Breast epithelium (tissue), 4 donors: ENCODE measurements at regions not wholly inside any gene's neighbourhood (a gene's known extent, or its start where the extent isn't known, plus 50 kb on each side); places are given as distances from the start of the nearest gene placed in this dataset.

Source experiments
- DNase-seq, 2 donors: peaks; one replicate each; pipeline ENCODE4 v3.0.0-alpha.2; 2019; ENCODE audit warnings: low spot score in 2 of 2
- H3K27ac ChIP-seq, 2 donors: fragments of 200-600 bp; sonication (generic) in 1 of 2; one replicate each; pipeline ENCODE4 v1.5.1; 2016 to 2019; ENCODE audit warnings: mild to moderate bottlenecking in 1 of 2
- H3K27me3 ChIP-seq, 2 donors: fragments of 200-600 bp; sonication (generic) in 1 of 2; one replicate each; pipeline versions ENCODE4 v1.5.1 to v1.6.0; 2017 to 2019; ENCODE audit warnings: control low read depth in 1 of 2, mild to moderate bottlenecking in 1 of 2
- H3K36me3 ChIP-seq: fragments of 200-600 bp; one replicate; pipeline ENCODE4 v1.5.1; 2019
- H3K4me1 ChIP-seq, 2 donors: fragments of 200-600 bp; sonication (generic); one replicate each; pipeline ENCODE4 v1.5.1; 2016 to 2019; ENCODE audit warnings: control low read depth in 1 of 2
- H3K4me3 ChIP-seq, 3 donors: fragments of 200-600 bp; sonication (generic); 1 replicate in 2 of 3; 2 replicates in 1 of 3; pipeline ENCODE4 v1.5.1; 2016 to 2019; ENCODE audit warnings: mild to moderate bottlenecking in 3 of 3, moderate library complexity in 2 of 3
- H3K9me3 ChIP-seq, 2 donors: fragments of 200-600 bp; sonication (generic) in 1 of 2; one replicate each; pipeline ENCODE4 v1.5.1; 2016 to 2019; ENCODE audit warnings: control low read depth in 1 of 2
- POLR2A ChIP-seq: fragments of 450-650 bp; IDR thresholded peaks from one replicate; pipeline ENCODE4 v1.6.1; 2016; ENCODE audit warnings: antibody characterized with exemption, mild to moderate bottlenecking, moderate library complexity
- POLR2AphosphoS5 ChIP-seq, 3 donors: sonication (generic); formaldehyde crosslinking; IDR thresholded peaks; one replicate each; pipeline ENCODE4 v1.6.1; 2017; ENCODE audit warnings: antibody characterized with exemption in 3 of 3
- intact Hi-C: fragments of 100-400 bp; cut with DNase I; formaldehyde crosslinking; loops from one replicate; pipeline ENCODE4 v1.15.1; 2023; ENCODE audit warnings: low total_unique reads
- TF ChIP-seq, protein P1 (sequence below), 3 donors: fragments of 450-650 bp; IDR thresholded peaks; one replicate each; pipeline ENCODE4 v1.5.1; 2016 to 2017; ENCODE audit warnings: antibody characterized with exemption in 3 of 3, mild to moderate bottlenecking in 3 of 3, moderate library complexity in 3 of 3

DNA sequence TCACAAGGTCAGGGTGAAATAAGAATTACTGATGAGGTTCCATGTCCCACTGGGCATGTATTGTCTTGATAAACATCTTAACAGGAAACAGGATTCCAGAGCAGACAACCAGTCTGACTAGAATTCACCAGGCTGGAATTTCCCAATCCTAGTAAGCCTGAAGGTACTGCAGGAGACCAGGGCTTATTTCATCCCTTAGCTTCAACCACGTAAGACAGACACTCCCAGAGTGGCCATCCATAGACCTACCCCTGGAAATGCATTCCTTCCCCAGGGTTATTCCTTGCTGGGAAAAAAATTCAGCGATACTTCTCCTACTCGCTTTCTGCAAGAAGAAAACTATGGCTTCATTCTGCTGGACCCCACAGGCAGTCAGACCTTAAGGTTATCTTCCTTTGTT lies 785.4 kb downstream of the NR2F1-AS1 start:
- H3K4me3 ChIP-seq: no peak overlapping the region
- H3K36me3 ChIP-seq: no peaks in the 10 kb centered on the region
- peaks cover 0 to 7% of the 10 kb centered on the region in 2 donors for H3K9me3 ChIP-seq
- DNase-seq: no peak
- intact Hi-C loops: no loop called here
- H3K27me3 ChIP-seq: no peaks in the 10 kb centered on the region
- no peak overlapping the region for H3K27ac ChIP-seq
- TF ChIP-seq, protein P1, sequence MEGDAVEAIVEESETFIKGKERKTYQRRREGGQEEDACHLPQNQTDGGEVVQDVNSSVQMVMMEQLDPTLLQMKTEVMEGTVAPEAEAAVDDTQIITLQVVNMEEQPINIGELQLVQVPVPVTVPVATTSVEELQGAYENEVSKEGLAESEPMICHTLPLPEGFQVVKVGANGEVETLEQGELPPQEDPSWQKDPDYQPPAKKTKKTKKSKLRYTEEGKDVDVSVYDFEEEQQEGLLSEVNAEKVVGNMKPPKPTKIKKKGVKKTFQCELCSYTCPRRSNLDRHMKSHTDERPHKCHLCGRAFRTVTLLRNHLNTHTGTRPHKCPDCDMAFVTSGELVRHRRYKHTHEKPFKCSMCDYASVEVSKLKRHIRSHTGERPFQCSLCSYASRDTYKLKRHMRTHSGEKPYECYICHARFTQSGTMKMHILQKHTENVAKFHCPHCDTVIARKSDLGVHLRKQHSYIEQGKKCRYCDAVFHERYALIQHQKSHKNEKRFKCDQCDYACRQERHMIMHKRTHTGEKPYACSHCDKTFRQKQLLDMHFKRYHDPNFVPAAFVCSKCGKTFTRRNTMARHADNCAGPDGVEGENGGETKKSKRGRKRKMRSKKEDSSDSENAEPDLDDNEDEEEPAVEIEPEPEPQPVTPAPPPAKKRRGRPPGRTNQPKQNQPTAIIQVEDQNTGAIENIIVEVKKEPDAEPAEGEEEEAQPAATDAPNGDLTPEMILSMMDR (IDR thresholded peaks at IDR 0.05): no peak
- TF ChIP-seq POLR2A (no peak), POLR2AphosphoS5 (IDR thresholded peaks at IDR 0.05) (no peak)
- H3K4me1 ChIP-seq: no peaks in the 10 kb centered on the region

DNA sequence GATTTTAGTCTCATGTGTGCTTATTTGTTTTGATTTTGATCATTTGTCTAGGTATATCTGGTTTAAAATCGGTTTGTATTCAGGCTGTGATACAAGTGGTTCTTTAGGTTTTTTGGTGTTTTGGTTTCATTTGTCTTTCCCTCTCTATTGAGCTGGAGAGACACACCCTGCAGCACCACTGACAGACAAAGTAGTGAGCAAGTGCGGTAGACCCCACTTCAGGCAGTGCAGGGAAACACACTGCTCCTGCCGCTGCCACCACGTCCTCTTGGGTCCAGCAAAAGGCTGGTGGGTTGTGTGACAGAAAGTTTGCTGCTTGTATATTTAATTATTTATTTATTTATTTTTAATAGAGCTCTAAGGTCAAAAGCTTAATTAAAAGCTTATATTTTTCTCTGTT lies 801.0 kb downstream of the NR2F1-AS1 start:
- Histone ChIP-seq H3K27ac (no peak overlapping the region), H3K27me3 (no peaks in the 10 kb centered on the region), H3K9me3 (no peaks in the 10 kb centered on the region), H3K4me1 (no peaks in the 10 kb centered on the region), H3K36me3 (no peaks in the 10 kb centered on the region), H3K4me3 (no peak overlapping the region)
- TF ChIP-seq POLR2AphosphoS5 (IDR thresholded peaks at IDR 0.05): no peak
- TF ChIP-seq, protein P1 (IDR thresholded peaks at IDR 0.05): no peak
- no peak for TF ChIP-seq POLR2A
- intact Hi-C loops: no loop called here
- DNase-seq: no peak

DNA sequence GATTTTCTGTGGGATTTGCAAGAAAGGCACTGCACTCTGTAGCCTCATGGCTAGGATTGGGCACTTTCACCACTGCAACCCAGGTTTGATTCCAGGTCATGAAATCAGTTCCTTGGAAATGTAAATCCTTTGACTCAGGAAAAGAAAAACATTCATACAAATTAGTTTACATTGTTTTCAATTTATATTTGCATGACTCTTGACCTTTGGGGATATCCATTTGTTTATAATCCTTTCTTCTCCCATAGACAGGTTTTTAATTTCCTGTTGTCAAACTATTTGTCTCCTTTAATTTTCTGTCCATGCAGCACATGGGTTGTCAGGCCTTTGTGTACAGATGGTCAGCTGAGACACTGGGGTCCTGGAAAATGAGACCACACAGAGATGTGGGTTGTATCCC lies 801.5 kb downstream of the NR2F1-AS1 start:
- H3K4me1 ChIP-seq: no peaks in the 10 kb centered on the region
- H3K27me3 ChIP-seq: no peaks in the 10 kb centered on the region
- no peaks in the 10 kb centered on the region for H3K9me3 ChIP-seq
- H3K36me3 ChIP-seq: no peaks in the 10 kb centered on the region
- intact Hi-C loops: no loop called here
- no peak for DNase-seq
- no peak for TF ChIP-seq POLR2AphosphoS5 (IDR thresholded peaks at IDR 0.05)
- TF ChIP-seq POLR2A: no peak
- TF ChIP-seq, protein P1 (IDR thresholded peaks at IDR 0.05): no peak
- no peak overlapping the region for H3K4me3 ChIP-seq
- no peak overlapping the region for H3K27ac ChIP-seq

DNA sequence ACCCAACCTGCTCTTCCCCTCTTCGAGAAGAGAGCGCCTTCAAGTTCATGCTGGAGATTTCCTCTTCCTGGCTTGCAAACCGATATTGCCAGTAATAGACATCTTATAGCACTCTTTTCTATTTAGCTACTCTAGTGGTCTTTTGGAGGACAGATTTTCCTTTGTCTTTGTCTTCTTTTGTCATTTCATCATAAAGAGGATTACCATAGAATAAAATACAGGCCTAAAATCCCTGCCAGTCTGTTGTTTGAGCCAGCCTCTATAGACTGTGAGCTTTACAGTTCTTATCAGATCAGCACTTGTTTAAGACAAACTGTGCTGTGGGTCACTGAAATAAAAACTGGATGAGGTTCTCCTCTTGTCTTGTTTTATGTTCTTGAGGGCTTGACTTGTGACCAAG lies 802.8 kb downstream of the NR2F1-AS1 start:
- DNase-seq: no peak
- no peak overlapping the region for H3K27ac ChIP-seq
- H3K9me3 ChIP-seq: no peaks in the 10 kb centered on the region
- no peak overlapping the region for H3K4me3 ChIP-seq
- no peaks in the 10 kb centered on the region for H3K27me3 ChIP-seq
- no peaks in the 10 kb centered on the region for H3K4me1 ChIP-seq
- TF ChIP-seq, protein P1 (IDR thresholded peaks at IDR 0.05): no peak
- TF ChIP-seq POLR2AphosphoS5 (IDR thresholded peaks at IDR 0.05): no peak
- no peak for TF ChIP-seq POLR2A
- H3K36me3 ChIP-seq: no peaks in the 10 kb centered on the region
- intact Hi-C loops: no loop called here

DNA sequence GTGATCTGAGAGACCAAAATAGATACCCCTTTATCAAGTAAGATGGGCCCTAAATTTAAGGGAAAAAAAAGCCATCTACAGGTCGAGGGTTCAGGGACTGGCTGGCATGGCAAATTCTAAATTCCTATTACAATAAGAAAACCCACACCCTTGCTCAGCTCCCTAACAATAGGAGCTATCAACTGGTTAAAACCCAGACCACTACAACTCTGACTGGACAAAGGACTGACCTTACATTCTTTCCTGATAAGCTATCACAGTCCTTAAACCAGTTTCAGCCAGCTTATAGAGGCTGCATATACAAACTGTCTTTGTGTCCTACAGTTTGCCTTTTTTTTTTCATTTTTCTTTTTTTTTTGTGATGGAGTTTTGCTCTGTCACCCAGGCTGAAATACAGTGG lies 803.6 kb downstream of the NR2F1-AS1 start:
- Histone ChIP-seq H3K36me3 (no peaks in the 10 kb centered on the region), H3K4me3 (no peak overlapping the region), H3K27ac (no peak overlapping the region), H3K4me1 (no peaks in the 10 kb centered on the region), H3K9me3 (no peaks in the 10 kb centered on the region), H3K27me3 (no peaks in the 10 kb centered on the region)
- TF ChIP-seq POLR2A: no peak
- TF ChIP-seq, protein P1 (IDR thresholded peaks at IDR 0.05): no peak
- intact Hi-C loops: no loop called here
- no peak for DNase-seq
